IPS-20b (cell line): ENCODE measurements at regions not wholly inside any gene's neighbourhood (a gene's known extent, or its start where the extent isn't known, plus 50 kb on each side); places are given as distances from the start of the nearest gene placed in this dataset.
"Not testable (repeated sequence)": the region's sequence is repeated elsewhere in the genome, so short reads cannot be mapped to it uniquely, and the experiment has no call there.

ENCODE experiments used
- H3K27ac ChIP-seq: one replicate; pipeline ENCODE4 v1.5.1; 2013; ENCODE audit warnings: low read length
- H3K27me3 ChIP-seq: 2 replicates; pipeline ENCODE4 v1.6.1; 2013; ENCODE audit warnings: mild to moderate bottlenecking, low read length, inconsistent platforms; ENCODE audit not compliant: insufficient read depth
- H3K36me3 ChIP-seq: 2 replicates; pipeline ENCODE4 v1.6.1; 2013; ENCODE audit warnings: low read depth, mild to moderate bottlenecking, inconsistent platforms, low read length, moderate library complexity; ENCODE audit not compliant: insufficient read depth
- H3K4me1 ChIP-seq: 2 replicates; pipeline ENCODE4 v1.6.1; 2013; ENCODE audit warnings: mild to moderate bottlenecking, control low read depth, inconsistent platforms, low read length, moderate library complexity; ENCODE audit not compliant: insufficient read depth
- H3K4me3 ChIP-seq: 2 replicates; pipeline ENCODE4 v1.5.1; 2013; ENCODE audit warnings: mild to moderate bottlenecking, low read length, inconsistent platforms
- H3K9ac ChIP-seq: 2 replicates; pipeline ENCODE4 v1.6.1; 2013; ENCODE audit warnings: low read depth, mild to moderate bottlenecking, inconsistent platforms, low read length, moderate library complexity
- H3K9me3 ChIP-seq: 2 replicates; pipeline ENCODE4 v1.6.1; 2013; ENCODE audit warnings: mild to moderate bottlenecking, low read depth, low read length, inconsistent platforms; ENCODE audit not compliant: insufficient read depth

DNA sequence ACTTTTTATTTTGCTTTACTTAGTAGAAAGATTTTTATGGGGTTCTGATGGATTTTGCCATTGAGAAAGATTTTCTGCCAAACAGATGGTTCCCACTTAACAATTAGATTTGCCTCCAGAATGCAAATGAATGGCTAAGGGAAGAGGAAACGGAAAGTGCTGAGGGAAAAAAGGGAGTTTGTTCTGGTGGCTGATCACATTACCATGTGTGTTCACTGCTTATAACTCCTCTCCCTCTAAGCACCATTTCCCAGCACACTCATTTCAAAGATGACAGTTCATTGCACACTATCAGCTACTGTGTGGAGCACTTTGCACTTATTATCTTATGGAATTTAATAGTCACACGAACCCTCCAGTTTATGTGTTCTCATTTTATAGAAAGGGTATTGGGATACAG lies 68.0 kb upstream of the GRID2 start:
- Histone ChIP-seq H3K4me3 (no peak overlapping the region), H3K36me3 (no peaks in the 10 kb centered on the region), H3K9ac (no peak overlapping the region), H3K4me1 (no peaks in the 10 kb centered on the region), H3K27ac (no peak overlapping the region), H3K27me3 (peaks cover 33% of the 10 kb centered on the region), H3K9me3 (peaks cover 7% of the 10 kb centered on the region; the same call in 1 of the 2 replicates)

DNA sequence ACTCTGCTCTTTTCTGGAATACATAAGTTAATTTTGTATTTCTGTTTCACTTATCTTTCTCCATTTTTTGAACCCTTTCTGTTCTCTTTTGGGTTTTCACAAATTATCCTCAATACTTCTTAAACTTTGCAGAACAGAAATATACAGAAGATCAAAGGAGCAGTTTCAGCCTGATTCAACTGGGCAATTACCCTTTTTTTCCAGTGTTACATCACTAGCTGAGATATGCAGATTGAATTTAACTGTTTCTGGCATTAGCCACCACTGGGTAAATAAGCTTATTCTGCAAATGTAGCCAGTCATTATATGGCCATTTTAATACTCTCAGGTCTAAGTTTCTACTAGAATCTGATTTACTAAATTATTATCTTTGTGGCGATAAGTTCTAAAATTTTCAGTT lies 66.9 kb upstream of the GRID2 start:
- Histone ChIP-seq H3K4me3 (no peak overlapping the region), H3K4me1 (no peaks in the 10 kb centered on the region), H3K9ac (no peak overlapping the region), H3K36me3 (no peaks in the 10 kb centered on the region), H3K27ac (no peak overlapping the region), H3K9me3 (peaks cover 7% of the 10 kb centered on the region; the same call in 1 of the 2 replicates), H3K27me3 (peaks cover 33% of the 10 kb centered on the region)

DNA sequence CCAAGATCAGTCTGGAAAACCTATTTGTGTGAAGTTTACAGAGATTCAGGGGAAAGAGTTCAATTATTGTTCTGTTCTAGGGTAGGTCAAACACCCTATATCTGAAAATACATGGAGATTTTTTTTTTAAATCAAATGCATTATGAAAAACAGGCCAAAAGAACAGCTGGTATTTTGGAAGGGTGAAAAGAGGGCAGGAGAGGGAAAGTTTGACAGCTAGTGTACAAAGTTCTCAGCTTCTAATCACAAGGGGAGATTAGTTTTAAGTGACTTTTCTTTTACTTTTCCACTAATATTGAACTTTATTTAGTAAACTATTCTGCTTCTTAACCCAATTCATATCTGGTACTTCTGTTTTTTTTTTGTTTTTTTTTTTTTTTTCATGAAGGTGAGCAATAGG lies 66.2 kb upstream of the GRID2 start:
- no peak overlapping the region for H3K9ac ChIP-seq
- H3K36me3 ChIP-seq = no peaks in the 10 kb centered on the region
- peaks cover 33% of the 10 kb centered on the region for H3K27me3 ChIP-seq
- H3K27ac ChIP-seq = no peak overlapping the region
- H3K9me3 ChIP-seq = peaks cover 7% of the 10 kb centered on the region; the same call in 1 of the 2 replicates
- H3K4me3 ChIP-seq = no peak overlapping the region
- no peaks in the 10 kb centered on the region for H3K4me1 ChIP-seq

DNA sequence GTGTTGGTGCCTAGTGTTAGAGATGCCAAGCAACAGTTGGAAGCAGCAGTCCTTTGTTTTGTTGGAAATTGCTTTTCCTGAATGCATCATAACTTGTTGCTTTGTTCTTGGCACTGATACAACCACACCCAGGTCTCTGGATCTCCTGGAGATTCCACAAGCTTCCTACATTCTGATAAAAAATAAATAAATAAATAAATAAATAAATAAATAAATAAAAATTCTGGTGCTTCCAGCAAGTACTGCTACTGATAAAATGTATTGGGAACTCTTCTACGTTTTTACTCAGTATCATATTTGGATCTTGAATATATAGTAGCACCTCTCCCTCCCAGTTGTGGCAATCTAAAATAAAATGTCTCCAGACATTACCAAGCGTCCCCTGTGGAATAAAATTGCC lies 62.7 kb upstream of the GRID2 start:
- H3K9me3 ChIP-seq = peaks cover 9% of the 10 kb centered on the region; the same call in 1 of the 2 replicates
- no peaks in the 10 kb centered on the region for H3K4me1 ChIP-seq
- H3K36me3 ChIP-seq = no peaks in the 10 kb centered on the region
- H3K27ac ChIP-seq = no peak overlapping the region
- no peak overlapping the region for H3K9ac ChIP-seq
- H3K4me3 ChIP-seq = no peak overlapping the region
- H3K27me3 ChIP-seq = peaks cover 22% of the 10 kb centered on the region

DNA sequence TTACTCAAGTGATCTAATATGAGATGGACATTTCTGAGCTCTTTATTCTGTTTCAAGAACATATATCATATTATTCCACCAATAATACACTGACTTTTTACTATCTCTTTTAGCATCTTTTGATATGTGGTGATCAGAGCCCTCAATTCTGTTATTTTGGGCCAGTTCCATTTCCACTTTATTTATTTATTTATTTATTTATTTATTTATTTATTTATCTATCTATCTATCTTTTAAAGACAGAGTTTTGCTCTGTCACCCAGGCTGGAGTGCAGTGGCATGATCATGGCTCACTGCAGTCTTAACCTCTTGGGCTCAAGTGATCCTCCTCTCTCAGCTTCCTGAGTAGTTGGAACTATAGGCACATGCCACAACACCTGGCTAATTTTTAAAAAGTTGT lies 57.4 kb upstream of the GRID2 start:
- H3K4me1 ChIP-seq = no peaks in the 10 kb centered on the region
- no peak overlapping the region for H3K27ac ChIP-seq
- H3K4me3 ChIP-seq = no peak overlapping the region
- H3K9ac ChIP-seq = no peak overlapping the region
- H3K27me3 ChIP-seq = no peaks in the 10 kb centered on the region
- H3K9me3 ChIP-seq = peaks cover 44% of the 10 kb centered on the region
- H3K36me3 ChIP-seq = peaks cover 6% of the 10 kb centered on the region; the same call in 1 of the 2 replicates

DNA sequence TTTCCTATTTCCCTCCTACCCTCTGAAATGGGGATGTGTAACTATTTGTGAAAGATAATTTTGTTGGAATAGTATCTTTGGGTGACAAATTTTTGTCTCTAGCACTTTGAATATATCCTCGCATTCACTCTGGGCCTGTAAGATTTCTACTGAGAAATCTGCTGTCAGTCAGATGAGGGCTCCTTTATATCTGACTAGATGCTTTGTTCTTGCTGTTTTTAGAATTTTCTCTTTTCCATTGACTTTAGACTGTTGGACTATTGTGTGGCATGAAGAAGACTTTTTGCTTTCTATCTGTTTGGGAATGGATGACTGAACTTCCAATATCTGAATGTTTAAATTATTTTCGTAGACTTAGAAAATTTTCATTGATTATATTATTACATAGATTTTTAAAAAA lies 54.2 kb upstream of the GRID2 start:
- no peaks in the 10 kb centered on the region for H3K4me1 ChIP-seq
- peaks cover 6% of the 10 kb centered on the region; the same call in 1 of the 2 replicates for H3K36me3 ChIP-seq
- H3K4me3 ChIP-seq = no peak overlapping the region
- H3K27ac ChIP-seq = no peak overlapping the region
- peaks cover 75% of the 10 kb centered on the region for H3K9me3 ChIP-seq
- H3K27me3 ChIP-seq = no peaks in the 10 kb centered on the region
- no peak overlapping the region for H3K9ac ChIP-seq

DNA sequence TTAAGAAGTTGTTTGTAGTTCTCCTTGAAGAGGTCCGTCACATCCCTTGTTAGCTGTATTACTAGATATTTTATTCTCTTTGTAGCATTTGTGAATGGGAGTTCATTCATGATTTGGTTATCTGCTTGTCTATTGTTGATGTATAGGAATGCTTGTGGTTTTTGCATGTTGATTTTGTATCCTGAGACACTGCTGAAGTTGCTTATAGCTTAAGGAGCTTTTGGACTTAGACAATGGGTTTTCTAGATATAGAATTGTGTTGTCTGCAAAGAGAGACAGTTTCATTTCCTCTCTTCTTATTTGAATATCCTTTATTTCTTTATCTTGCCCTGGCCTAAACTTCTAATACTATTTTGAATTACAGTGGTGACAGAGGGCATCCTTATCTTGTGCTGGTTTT lies 52.1 kb upstream of the GRID2 start:
- no peaks in the 10 kb centered on the region for H3K27me3 ChIP-seq
- H3K4me1 ChIP-seq = no peaks in the 10 kb centered on the region
- no peak overlapping the region for H3K9ac ChIP-seq
- H3K9me3 ChIP-seq = peaks cover 93% of the 10 kb centered on the region
- H3K27ac ChIP-seq = no peak overlapping the region
- H3K36me3 ChIP-seq = peaks cover 9% of the 10 kb centered on the region; the same call in 1 of the 2 replicates
- no peak overlapping the region for H3K4me3 ChIP-seq

DNA sequence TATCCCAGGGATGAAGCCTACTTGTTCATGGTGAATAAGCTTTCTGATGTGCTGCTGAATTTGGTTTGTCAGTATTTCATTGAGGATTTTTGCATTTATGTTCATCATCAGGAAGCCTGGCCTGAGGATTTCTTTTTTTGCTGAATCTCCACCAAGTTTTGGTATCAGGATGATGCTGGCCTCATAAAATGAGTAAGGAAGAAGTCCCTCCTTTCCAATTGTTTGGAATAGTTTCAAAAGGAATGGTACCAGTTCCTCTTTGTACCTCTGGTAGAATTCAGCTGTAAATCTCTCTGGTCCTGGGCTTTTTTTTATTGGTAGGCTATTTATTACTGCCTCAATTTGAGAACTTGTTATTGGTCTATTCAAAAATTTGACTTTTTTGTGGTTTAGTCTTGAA lies 51.4 kb upstream of the GRID2 start:
- not testable (repeated sequence) for H3K27me3 ChIP-seq, H3K4me1 ChIP-seq, H3K27ac ChIP-seq, H3K4me3 ChIP-seq, H3K9ac ChIP-seq
- peaks cover 16% of the 10 kb centered on the region; the same call in 1 of the 2 replicates for H3K36me3 ChIP-seq
- peaks cover 98% of the 10 kb centered on the region for H3K9me3 ChIP-seq

DNA sequence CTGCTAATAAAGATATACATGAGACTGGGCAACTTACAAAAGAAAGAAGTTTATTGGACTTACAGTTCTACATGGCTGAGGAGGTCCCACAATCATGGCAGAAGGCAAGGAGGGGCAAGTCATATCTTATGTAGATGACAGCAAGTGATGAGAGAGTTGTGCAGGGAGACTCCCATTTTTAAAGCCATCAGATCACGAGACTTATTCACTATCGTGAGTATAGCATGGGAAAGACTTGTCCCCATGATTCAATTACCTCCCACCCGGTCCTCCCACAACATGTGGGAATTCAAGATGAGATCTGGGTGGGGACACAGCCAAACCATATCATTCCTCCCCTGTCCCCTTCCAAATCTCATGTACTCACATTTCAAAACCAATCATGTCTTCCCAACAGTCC lies 50.9 kb upstream of the GRID2 start:
- peaks cover 98% of the 10 kb centered on the region for H3K9me3 ChIP-seq
- H3K4me3 ChIP-seq = no peak overlapping the region
- no peak overlapping the region for H3K9ac ChIP-seq
- H3K27me3 ChIP-seq = no peaks in the 10 kb centered on the region
- H3K27ac ChIP-seq = no peak overlapping the region
- peaks cover 21% of the 10 kb centered on the region for H3K36me3 ChIP-seq
- H3K4me1 ChIP-seq = no peaks in the 10 kb centered on the region

DNA sequence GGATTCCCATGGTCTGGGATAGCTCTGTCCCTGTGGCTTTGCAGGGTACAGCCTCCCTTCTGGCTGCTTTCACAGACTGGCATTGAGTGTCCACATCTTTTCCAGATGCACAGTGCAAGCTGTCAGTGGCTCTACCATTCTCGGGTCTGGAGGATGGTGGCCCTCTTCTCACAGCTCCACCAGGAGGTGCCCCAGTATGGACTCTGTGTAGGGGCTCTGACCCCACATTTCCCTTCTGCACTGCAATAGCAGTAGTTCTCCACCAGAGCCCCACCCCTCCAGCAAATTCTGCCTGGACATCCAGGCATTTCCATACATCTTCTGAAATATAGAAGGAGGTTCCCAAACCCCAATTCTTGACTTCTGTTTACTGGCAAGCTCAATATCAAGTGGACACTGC lies 50.2 kb upstream of the GRID2 start:
- Histone ChIP-seq H3K4me3 (no peak overlapping the region), H3K27ac (no peak overlapping the region), H3K4me1 (no peaks in the 10 kb centered on the region), H3K9me3 (peaks cover 98% of the 10 kb centered on the region), H3K9ac (no peak overlapping the region), H3K36me3 (peaks cover 28% of the 10 kb centered on the region), H3K27me3 (no peaks in the 10 kb centered on the region)
